Activated T-cell treated with anti-CD3 and anti-CD28 coated beads, Interleukin-2, amount 50 U/mL, for 48 hours (primary cell): ENCODE measurements at regions not wholly inside any gene's neighbourhood (a gene's known extent, or its start where the extent isn't known, plus 50 kb on each side); places are given as distances from the start of the nearest gene placed in this dataset.

Experiments
- DNase-seq, 2 experiments: peaks; one replicate each; pipeline ENCODE4 v3.0.0-alpha.2; 2020

- DNase-seq = no peak
These were observed 272.5 kb downstream of the DHX35 start for GRCh38 chr20:39234520-39235095.

GRCh38 chr20:39233755-39234154 lies 271.6 kb downstream of the DHX35 start:
- DNase-seq = no peak

GRCh38 chr20:39227416-39227815 lies 265.3 kb downstream of the DHX35 start:
- DNase-seq = no peak

GRCh38 chr20:39225978-39226377 lies 263.8 kb downstream of the DHX35 start:
- DNase-seq = no peak

GRCh38 chr20:39225536-39225935 lies 263.4 kb downstream of the DHX35 start:
- no peak for DNase-seq

- no peak for DNase-seq
These were observed 260.0 kb downstream of the DHX35 start for GRCh38 chr20:39222101-39222500.

GRCh38 chr20:39216195-39216594 lies 254.1 kb downstream of the DHX35 start:
- no peak for DNase-seq

- DNase-seq = no peak
These were observed 252.7 kb downstream of the DHX35 start for GRCh38 chr20:39214828-39215227.

GRCh38 chr20:39213476-39214145 lies 251.5 kb downstream of the DHX35 start:
- no peak for DNase-seq

- DNase-seq = no peak
These were observed 249.1 kb downstream of the DHX35 start for GRCh38 chr20:39211060-39211748.

- DNase-seq = no peak
These were observed 248.3 kb downstream of the DHX35 start for GRCh38 chr20:39210341-39211036.

GRCh38 chr20:39206899-39207564 lies 244.9 kb downstream of the DHX35 start:
- DNase-seq = no peak

GRCh38 chr20:39195582-39196021 lies 233.5 kb downstream of the DHX35 start:
- no peak for DNase-seq

GRCh38 chr20:39190666-39191570 lies 228.8 kb downstream of the DHX35 start:
- DNase-seq = no peak

- no peak for DNase-seq
These were observed 226.2 kb downstream of the DHX35 start for GRCh38 chr20:39188266-39188765.

- no peak for DNase-seq
These were observed 219.3 kb downstream of the DHX35 start for GRCh38 chr20:39181490-39181889.

- DNase-seq = no peak
These were observed 214.3 kb downstream of the DHX35 start for GRCh38 chr20:39176457-39176856.

- no peak for DNase-seq
These were observed 208.8 kb downstream of the DHX35 start for GRCh38 chr20:39170896-39171463.

- no peak for DNase-seq
These were observed 203.0 kb downstream of the DHX35 start for GRCh38 chr20:39165099-39165498.

- DNase-seq = no peak
These were observed 202.5 kb downstream of the DHX35 start for GRCh38 chr20:39164642-39165041.

GRCh38 chr20:39163993-39164392 lies 201.8 kb downstream of the DHX35 start:
- DNase-seq = no peak
